ENCODE measurements at regions not wholly inside any gene's neighbourhood (a gene's known extent, or its start where the extent isn't known, plus 50 kb on each side); places are given as distances from the start of the nearest gene placed in this dataset.
"Not testable (repeated sequence)": the region's sequence is repeated elsewhere in the genome, so short reads cannot be mapped to it uniquely, and the experiment has no call there.

- not testable (repeated sequence) for H3K9me3 ChIP-seq (ENCODE audit: control insufficient read depth in 3 of 3, low read length in 3 of 3); H3K4me3 ChIP-seq (ENCODE audit: low read length in 3 of 3); H3K27me3 ChIP-seq (ENCODE audit: control insufficient read depth in 3 of 3, insufficient read depth in 3 of 3, low read length in 3 of 3); H3K27ac ChIP-seq (ENCODE audit: low read depth, low read length); H3K9ac ChIP-seq (ENCODE audit: low read depth in 1 of 3, low read length in 3 of 3); H3K4me1 ChIP-seq (ENCODE audit: control insufficient read depth in 3 of 3, insufficient read depth in 3 of 3, low read length in 3 of 3); H3K36me3 ChIP-seq (ENCODE audit: control insufficient read depth in 3 of 3, insufficient read depth in 3 of 3, low read length in 3 of 3)
These were observed 300.1 kb downstream of the SLC7A11 start for GRCh38 chr4:137942015-137942515.

GRCh38 chr4:137934911-137935310 is 307.2 kb downstream of the SLC7A11 start:
- H3K4me3 ChIP-seq (ENCODE audit: low read length in 3 of 3) = no peak overlapping the region
- H3K27ac ChIP-seq (ENCODE audit: low read depth, low read length) = no peak overlapping the region
- no peak overlapping the region for H3K9ac ChIP-seq (ENCODE audit: low read depth in 1 of 3, low read length in 3 of 3)
- H3K4me1 ChIP-seq (ENCODE audit: control insufficient read depth in 3 of 3, insufficient read depth in 3 of 3, low read length in 3 of 3) = no peaks in the 10 kb centered on the region
- H3K36me3 ChIP-seq (ENCODE audit: control insufficient read depth in 3 of 3, insufficient read depth in 3 of 3, low read length in 3 of 3) = no peaks in the 10 kb centered on the region
- no peaks in the 10 kb centered on the region for H3K9me3 ChIP-seq (ENCODE audit: control insufficient read depth in 3 of 3, low read length in 3 of 3)
- no peaks in the 10 kb centered on the region for H3K27me3 ChIP-seq (ENCODE audit: control insufficient read depth in 3 of 3, insufficient read depth in 3 of 3, low read length in 3 of 3)

GRCh38 chr4:137934046-137934445 is 308.1 kb downstream of the SLC7A11 start:
- Histone ChIP-seq H3K9me3 (ENCODE audit: control insufficient read depth in 3 of 3, low read length in 3 of 3) (no peaks in the 10 kb centered on the region), H3K27ac (ENCODE audit: low read depth, low read length) (no peak overlapping the region), H3K4me3 (ENCODE audit: low read length in 3 of 3) (no peak overlapping the region), H3K4me1 (ENCODE audit: control insufficient read depth in 3 of 3, insufficient read depth in 3 of 3, low read length in 3 of 3) (no peaks in the 10 kb centered on the region), H3K9ac (ENCODE audit: low read depth in 1 of 3, low read length in 3 of 3) (no peak overlapping the region), H3K27me3 (ENCODE audit: control insufficient read depth in 3 of 3, insufficient read depth in 3 of 3, low read length in 3 of 3) (no peaks in the 10 kb centered on the region), H3K36me3 (ENCODE audit: control insufficient read depth in 3 of 3, insufficient read depth in 3 of 3, low read length in 3 of 3) (no peaks in the 10 kb centered on the region)

- no peaks in the 10 kb centered on the region for H3K4me1 ChIP-seq (ENCODE audit: control insufficient read depth in 3 of 3, insufficient read depth in 3 of 3, low read length in 3 of 3)
- no peak overlapping the region for H3K27ac ChIP-seq (ENCODE audit: low read depth, low read length)
- no peak overlapping the region for H3K4me3 ChIP-seq (ENCODE audit: low read length in 3 of 3)
- no peaks in the 10 kb centered on the region for H3K27me3 ChIP-seq (ENCODE audit: control insufficient read depth in 3 of 3, insufficient read depth in 3 of 3, low read length in 3 of 3)
- no peaks in the 10 kb centered on the region for H3K9me3 ChIP-seq (ENCODE audit: control insufficient read depth in 3 of 3, low read length in 3 of 3)
- no peaks in the 10 kb centered on the region for H3K36me3 ChIP-seq (ENCODE audit: control insufficient read depth in 3 of 3, insufficient read depth in 3 of 3, low read length in 3 of 3)
- no peak overlapping the region for H3K9ac ChIP-seq (ENCODE audit: low read depth in 1 of 3, low read length in 3 of 3)
These were observed 314.2 kb downstream of the SLC7A11 start for GRCh38 chr4:137927972-137928371.

- Histone ChIP-seq H3K4me3 (ENCODE audit: low read length in 3 of 3) (no peak overlapping the region), H3K4me1 (ENCODE audit: control insufficient read depth in 3 of 3, insufficient read depth in 3 of 3, low read length in 3 of 3) (no peaks in the 10 kb centered on the region), H3K9me3 (ENCODE audit: control insufficient read depth in 3 of 3, low read length in 3 of 3) (no peaks in the 10 kb centered on the region), H3K27ac (ENCODE audit: low read depth, low read length) (no peak overlapping the region), H3K27me3 (ENCODE audit: control insufficient read depth in 3 of 3, insufficient read depth in 3 of 3, low read length in 3 of 3) (no peaks in the 10 kb centered on the region), H3K36me3 (ENCODE audit: control insufficient read depth in 3 of 3, insufficient read depth in 3 of 3, low read length in 3 of 3) (no peaks in the 10 kb centered on the region), H3K9ac (ENCODE audit: low read depth in 1 of 3, low read length in 3 of 3) (no peak overlapping the region)
These were observed 318.7 kb downstream of the SLC7A11 start for GRCh38 chr4:137923494-137923893.

GRCh38 chr4:137922721-137923120 is 319.4 kb downstream of the SLC7A11 start:
- no peaks in the 10 kb centered on the region for H3K9me3 ChIP-seq (ENCODE audit: control insufficient read depth in 3 of 3, low read length in 3 of 3)
- no peak overlapping the region for H3K27ac ChIP-seq (ENCODE audit: low read depth, low read length)
- no peak overlapping the region for H3K9ac ChIP-seq (ENCODE audit: low read depth in 1 of 3, low read length in 3 of 3)
- no peaks in the 10 kb centered on the region for H3K4me1 ChIP-seq (ENCODE audit: control insufficient read depth in 3 of 3, insufficient read depth in 3 of 3, low read length in 3 of 3)
- H3K27me3 ChIP-seq (ENCODE audit: control insufficient read depth in 3 of 3, insufficient read depth in 3 of 3, low read length in 3 of 3) = no peaks in the 10 kb centered on the region
- H3K36me3 ChIP-seq (ENCODE audit: control insufficient read depth in 3 of 3, insufficient read depth in 3 of 3, low read length in 3 of 3) = no peaks in the 10 kb centered on the region
- no peak overlapping the region for H3K4me3 ChIP-seq (ENCODE audit: low read length in 3 of 3)

- no peak overlapping the region for H3K27ac ChIP-seq (ENCODE audit: low read depth, low read length)
- H3K27me3 ChIP-seq (ENCODE audit: control insufficient read depth in 3 of 3, insufficient read depth in 3 of 3, low read length in 3 of 3) = no peaks in the 10 kb centered on the region
- no peak overlapping the region for H3K9ac ChIP-seq (ENCODE audit: low read depth in 1 of 3, low read length in 3 of 3)
- no peak overlapping the region for H3K4me3 ChIP-seq (ENCODE audit: low read length in 3 of 3)
- H3K9me3 ChIP-seq (ENCODE audit: control insufficient read depth in 3 of 3, low read length in 3 of 3) = no peaks in the 10 kb centered on the region
- no peaks in the 10 kb centered on the region for H3K36me3 ChIP-seq (ENCODE audit: control insufficient read depth in 3 of 3, insufficient read depth in 3 of 3, low read length in 3 of 3)
- no peaks in the 10 kb centered on the region for H3K4me1 ChIP-seq (ENCODE audit: control insufficient read depth in 3 of 3, insufficient read depth in 3 of 3, low read length in 3 of 3)
These were observed 332.4 kb downstream of the SLC7A11 start for GRCh38 chr4:137909529-137910309.

GRCh38 chr4:137905930-137906329 is 336.2 kb downstream of the SLC7A11 start:
- no peaks in the 10 kb centered on the region for H3K36me3 ChIP-seq (ENCODE audit: control insufficient read depth in 3 of 3, insufficient read depth in 3 of 3, low read length in 3 of 3)
- no peaks in the 10 kb centered on the region for H3K27me3 ChIP-seq (ENCODE audit: control insufficient read depth in 3 of 3, insufficient read depth in 3 of 3, low read length in 3 of 3)
- H3K4me3 ChIP-seq (ENCODE audit: low read length in 3 of 3) = no peak overlapping the region
- no peaks in the 10 kb centered on the region for H3K4me1 ChIP-seq (ENCODE audit: control insufficient read depth in 3 of 3, insufficient read depth in 3 of 3, low read length in 3 of 3)
- H3K27ac ChIP-seq (ENCODE audit: low read depth, low read length) = no peak overlapping the region
- no peak overlapping the region for H3K9ac ChIP-seq (ENCODE audit: low read depth in 1 of 3, low read length in 3 of 3)
- H3K9me3 ChIP-seq (ENCODE audit: control insufficient read depth in 3 of 3, low read length in 3 of 3) = no peaks in the 10 kb centered on the region

- Histone ChIP-seq H3K9me3 (ENCODE audit: control insufficient read depth in 3 of 3, low read length in 3 of 3) (no peaks in the 10 kb centered on the region), H3K27me3 (ENCODE audit: control insufficient read depth in 3 of 3, insufficient read depth in 3 of 3, low read length in 3 of 3) (no peaks in the 10 kb centered on the region), H3K4me1 (ENCODE audit: control insufficient read depth in 3 of 3, insufficient read depth in 3 of 3, low read length in 3 of 3) (no peaks in the 10 kb centered on the region), H3K9ac (ENCODE audit: low read depth in 1 of 3, low read length in 3 of 3) (no peak overlapping the region), H3K4me3 (ENCODE audit: low read length in 3 of 3) (no peak overlapping the region), H3K27ac (ENCODE audit: low read depth, low read length) (no peak overlapping the region), H3K36me3 (ENCODE audit: control insufficient read depth in 3 of 3, insufficient read depth in 3 of 3, low read length in 3 of 3) (no peaks in the 10 kb centered on the region)
These were observed 341.0 kb downstream of the SLC7A11 start for GRCh38 chr4:137901114-137901513.

GRCh38 chr4:137896221-137896737 is 345.9 kb downstream of the SLC7A11 start:
- Histone ChIP-seq H3K9me3 (ENCODE audit: control insufficient read depth in 3 of 3, low read length in 3 of 3) (no peaks in the 10 kb centered on the region), H3K4me1 (ENCODE audit: control insufficient read depth in 3 of 3, insufficient read depth in 3 of 3, low read length in 3 of 3) (no peaks in the 10 kb centered on the region), H3K4me3 (ENCODE audit: low read length in 3 of 3) (no peak overlapping the region), H3K27me3 (ENCODE audit: control insufficient read depth in 3 of 3, insufficient read depth in 3 of 3, low read length in 3 of 3) (no peaks in the 10 kb centered on the region), H3K9ac (ENCODE audit: low read depth in 1 of 3, low read length in 3 of 3) (no peak overlapping the region), H3K36me3 (ENCODE audit: control insufficient read depth in 3 of 3, insufficient read depth in 3 of 3, low read length in 3 of 3) (no peaks in the 10 kb centered on the region), H3K27ac (ENCODE audit: low read depth, low read length) (no peak overlapping the region)

Data from skeletal muscle tissue (tissue), 3 donors.